Stimulated activated naive CD8-positive, alpha-beta T cell treated with anti-CD3 and anti-CD28 coated beads, Interleukin-15, amount 100 ng/mL, for 72 hours (primary cell): ENCODE measurements at regions not wholly inside any gene's neighbourhood (a gene's known extent, or its start where the extent isn't known, plus 50 kb on each side); places are given as distances from the start of the nearest gene placed in this dataset.

ENCODE experiments used
- ATAC-seq: fragments of 150-1000 bp; cut with Tn5 transposase; 2 replicates; pipeline ENCODE4 v1.10.0; 2021; ENCODE audit warnings: mild to moderate bottlenecking, moderate library complexity
- DNase-seq, 2 donors: peaks; one replicate each; pipeline ENCODE4 v3.0.0; 2021 to 2022
- H3K27ac Mint-ChIP-seq, 2 donors: one replicate each; pipeline ENCODE4 v1.8.0; 2022; ENCODE audit warnings: mild to moderate bottlenecking in 2 of 2, mixed read lengths in 2 of 2, moderate library complexity in 2 of 2
- H3K27me3 Mint-ChIP-seq: one replicate; pipeline ENCODE4 v1.8.0; 2022; ENCODE audit warnings: mixed read lengths
- H3K4me1 Mint-ChIP-seq: one replicate; pipeline ENCODE4 v1.8.0; 2022; ENCODE audit warnings: mild to moderate bottlenecking, mixed read lengths
- H3K4me3 Mint-ChIP-seq, 2 donors: one replicate each; pipeline ENCODE4 v1.8.0; 2022; ENCODE audit warnings: mild to moderate bottlenecking in 2 of 2, mixed read lengths in 2 of 2, moderate library complexity in 1 of 2
- H3K9me3 Mint-ChIP-seq, 2 donors: one replicate each; pipeline ENCODE4 v1.8.0; 2022; ENCODE audit warnings: mixed read lengths in 2 of 2

GRCh38 chr2:59996855-59997254, 556.6 kb downstream of the BCL11A start:
- Mint-ChIP-seq H3K4me1 (no peaks in the 10 kb centered on the region), H3K27me3 (no peaks in the 10 kb centered on the region), H3K4me3 (no peak overlapping the region), H3K9me3 (no peaks in the 10 kb centered on the region), H3K27ac (no peak overlapping the region)
- DNase-seq (no peak), ATAC-seq (no peak)

DNA sequence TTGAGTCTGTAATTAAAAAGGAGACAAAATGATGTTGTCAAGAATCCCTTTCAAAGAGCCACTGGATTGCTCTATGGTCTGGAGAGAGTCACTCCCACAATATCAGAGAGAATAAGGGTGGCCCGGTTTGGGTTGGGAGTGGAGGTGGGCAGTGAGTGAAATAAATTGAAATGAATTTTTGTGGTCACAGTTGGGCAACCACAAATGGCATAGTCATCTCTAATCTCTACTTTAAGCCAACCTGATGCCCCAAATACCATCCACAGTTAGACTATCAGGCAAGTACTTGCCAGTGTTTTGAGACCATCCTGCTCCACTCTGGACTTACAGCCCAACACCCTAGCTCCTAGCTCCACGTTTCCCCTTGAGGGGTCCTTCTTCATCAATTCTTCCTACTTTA, 559.7 kb downstream of the BCL11A start:
- Mint-ChIP-seq H3K4me3 (no peak overlapping the region), H3K27me3 (no peaks in the 10 kb centered on the region), H3K27ac (no peak overlapping the region), H3K9me3 (no peaks in the 10 kb centered on the region), H3K4me1 (no peaks in the 10 kb centered on the region)
- DNase-seq (no peak), ATAC-seq (no peak)

DNA sequence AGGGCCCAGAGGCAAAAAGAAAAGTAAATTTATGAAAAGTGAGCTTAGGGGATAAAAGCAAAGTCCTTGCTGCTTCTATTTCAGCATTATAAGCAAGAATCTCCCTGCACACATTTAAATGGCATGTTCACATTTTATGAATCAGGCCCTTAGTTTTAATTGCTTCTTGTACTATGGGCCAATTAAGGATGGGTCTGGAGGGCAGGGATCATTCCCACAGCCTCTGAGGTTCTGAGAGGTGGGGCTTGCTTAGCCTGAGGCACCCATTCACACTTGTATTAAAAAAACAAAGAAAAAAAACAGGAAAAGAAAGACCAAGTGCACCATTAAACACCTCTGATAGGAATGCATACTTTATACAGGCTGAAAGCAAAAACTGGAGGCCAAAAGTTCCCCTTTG, 565.1 kb downstream of the BCL11A start:
- Mint-ChIP-seq H3K9me3 (no peaks in the 10 kb centered on the region), H3K4me3 (no peak overlapping the region), H3K4me1 (no peaks in the 10 kb centered on the region), H3K27me3 (no peaks in the 10 kb centered on the region), H3K27ac (peak overlapping the region in 1 of 2 donors; percentile 58)
- ATAC-seq (no peak), DNase-seq (no peak)

- ATAC-seq (no peak), DNase-seq (no peak)
- Mint-ChIP-seq H3K4me1 (no peaks in the 10 kb centered on the region), H3K27me3 (no peaks in the 10 kb centered on the region), H3K27ac (no peak overlapping the region), H3K9me3 (no peaks in the 10 kb centered on the region), H3K4me3 (no peak overlapping the region)
These were observed 566.9 kb downstream of the BCL11A start for GRCh38 chr2:59986511-59986910.

DNA sequence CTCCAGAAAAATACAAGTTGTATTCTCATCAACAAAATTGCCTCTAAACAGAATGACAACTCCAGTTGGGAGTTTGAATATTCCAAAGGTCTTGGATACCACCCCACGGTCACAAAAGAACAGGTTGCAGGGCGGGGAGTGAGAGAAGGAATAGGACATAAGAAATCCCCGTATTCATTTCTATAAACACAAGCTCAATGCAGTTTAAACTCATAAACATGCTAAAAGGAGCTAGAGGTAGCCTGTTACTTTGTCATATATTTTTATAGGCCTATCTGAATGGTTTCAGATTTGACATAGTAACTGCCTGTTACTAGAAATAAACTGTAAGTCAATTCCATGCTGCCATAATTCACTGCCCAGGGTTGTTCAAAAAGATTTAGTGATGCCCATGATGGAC, 567.5 kb downstream of the BCL11A start:
- ATAC-seq (no peak), DNase-seq (no peak)
- H3K27me3 Mint-ChIP-seq = no peaks in the 10 kb centered on the region
- no peaks in the 10 kb centered on the region for H3K4me1 Mint-ChIP-seq
- no peak overlapping the region for H3K27ac Mint-ChIP-seq
- H3K4me3 Mint-ChIP-seq = no peak overlapping the region
- no peaks in the 10 kb centered on the region for H3K9me3 Mint-ChIP-seq

DNA sequence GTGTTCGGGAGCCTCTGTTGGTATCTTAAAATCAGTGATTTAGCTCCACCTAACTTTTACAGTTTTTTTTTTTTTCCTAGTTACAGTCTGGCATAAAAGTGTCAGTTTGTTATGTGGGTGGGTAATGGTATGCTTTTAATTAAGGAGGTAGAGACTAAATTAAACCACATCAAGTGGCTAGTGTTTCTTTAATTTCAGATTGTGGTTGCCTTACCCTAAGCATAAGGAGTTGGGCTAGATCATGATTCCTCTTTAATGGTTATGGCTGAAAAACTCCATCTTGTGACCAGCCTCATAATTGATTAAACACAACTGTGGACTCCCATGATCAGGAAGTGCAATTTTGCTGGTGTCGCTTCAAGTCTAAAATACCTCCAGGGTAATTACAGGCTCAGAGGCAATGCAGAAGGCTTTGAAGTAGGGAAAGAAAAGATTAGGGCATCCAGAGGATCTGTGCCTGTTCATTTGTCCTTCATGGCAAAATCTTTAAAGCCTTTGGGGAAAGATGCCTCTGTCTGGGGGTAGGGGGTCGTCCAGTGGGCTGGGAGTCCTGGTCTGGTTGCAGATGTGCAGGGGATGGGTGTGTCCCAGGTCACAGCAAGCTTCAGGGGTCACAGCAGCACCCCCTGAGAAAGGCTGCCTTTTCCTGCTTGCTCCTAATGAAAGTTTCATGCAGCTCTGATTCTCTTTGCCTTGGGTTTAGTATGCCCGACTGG, 579.2 kb downstream of the BCL11A start:
- ATAC-seq (no peak), DNase-seq (no peak)
- Mint-ChIP-seq H3K27ac (no peak overlapping the region), H3K4me1 (no peaks in the 10 kb centered on the region), H3K9me3 (no peaks in the 10 kb centered on the region), H3K27me3 (no peaks in the 10 kb centered on the region), H3K4me3 (no peak overlapping the region)

DNA sequence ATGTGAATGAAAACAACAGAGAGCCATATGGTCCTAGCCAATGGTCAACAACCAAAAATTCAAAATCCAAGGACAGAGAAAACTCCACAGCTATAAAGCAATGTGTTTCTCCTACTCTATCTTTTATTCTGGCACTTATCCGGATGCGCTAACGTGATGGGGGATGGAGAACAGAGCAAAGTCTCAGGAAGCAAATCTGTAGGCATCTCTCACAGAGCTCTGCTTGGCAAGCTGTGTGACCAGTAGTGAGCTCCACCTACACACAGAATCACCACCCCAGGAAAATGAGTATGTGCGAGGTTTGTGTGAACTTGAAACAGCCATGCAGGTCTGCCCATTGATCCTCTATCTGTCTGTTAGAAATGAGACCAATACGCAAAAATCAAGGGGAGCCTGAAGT, 584.3 kb downstream of the BCL11A start:
- no peak for ATAC-seq
- H3K9me3 Mint-ChIP-seq = no peaks in the 10 kb centered on the region
- no peak overlapping the region for H3K27ac Mint-ChIP-seq
- no peak for DNase-seq
- H3K4me1 Mint-ChIP-seq = no peaks in the 10 kb centered on the region
- H3K27me3 Mint-ChIP-seq = no peaks in the 10 kb centered on the region
- no peak overlapping the region for H3K4me3 Mint-ChIP-seq

- no peak for DNase-seq
- no peaks in the 10 kb centered on the region for H3K27me3 Mint-ChIP-seq
- ATAC-seq = no peak
- no peak overlapping the region for H3K4me3 Mint-ChIP-seq
- H3K27ac Mint-ChIP-seq = no peak overlapping the region
- H3K9me3 Mint-ChIP-seq = no peaks in the 10 kb centered on the region
- H3K4me1 Mint-ChIP-seq = no peaks in the 10 kb centered on the region
These were observed 585.0 kb downstream of the BCL11A start for GRCh38 chr2:59968441-59968840.

- DNase-seq = no peak
These were observed 585.8 kb downstream of the BCL11A start for GRCh38 chr2:59967691-59968090.

DNA sequence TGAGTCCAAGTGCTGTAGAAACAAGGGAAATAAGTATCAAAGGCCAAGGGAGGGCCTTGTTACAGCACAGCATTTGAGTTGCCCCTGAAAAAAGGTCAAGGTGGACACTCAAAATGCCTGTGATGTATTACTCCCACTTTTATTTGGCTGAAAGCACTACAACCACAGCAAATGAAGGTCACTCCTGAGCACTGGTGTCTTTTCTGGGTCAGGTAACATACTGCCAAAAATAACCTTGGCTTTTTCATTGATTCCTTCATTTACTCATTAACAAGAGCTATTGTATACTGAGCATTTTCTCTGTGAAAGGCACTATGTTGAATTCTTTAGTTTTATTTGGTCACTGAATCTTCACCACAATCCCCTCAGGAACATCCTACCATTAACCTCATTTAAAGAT, 590.3 kb downstream of the BCL11A start:
- Mint-ChIP-seq H3K4me3 (no peak overlapping the region), H3K4me1 (no peaks in the 10 kb centered on the region), H3K27ac (no peak overlapping the region), H3K9me3 (no peaks in the 10 kb centered on the region), H3K27me3 (no peaks in the 10 kb centered on the region)
- ATAC-seq (no peak), DNase-seq (no peak)

More at GRCh38 chr2:59967691-59968090, 585.8 kb downstream of the BCL11A start:
- H3K9me3 Mint-ChIP-seq = no peaks in the 10 kb centered on the region
- H3K27ac Mint-ChIP-seq = no peak overlapping the region
- H3K27me3 Mint-ChIP-seq = no peaks in the 10 kb centered on the region
- ATAC-seq = no peak
- H3K4me3 Mint-ChIP-seq = no peak overlapping the region
- H3K4me1 Mint-ChIP-seq = no peaks in the 10 kb centered on the region

DNA sequence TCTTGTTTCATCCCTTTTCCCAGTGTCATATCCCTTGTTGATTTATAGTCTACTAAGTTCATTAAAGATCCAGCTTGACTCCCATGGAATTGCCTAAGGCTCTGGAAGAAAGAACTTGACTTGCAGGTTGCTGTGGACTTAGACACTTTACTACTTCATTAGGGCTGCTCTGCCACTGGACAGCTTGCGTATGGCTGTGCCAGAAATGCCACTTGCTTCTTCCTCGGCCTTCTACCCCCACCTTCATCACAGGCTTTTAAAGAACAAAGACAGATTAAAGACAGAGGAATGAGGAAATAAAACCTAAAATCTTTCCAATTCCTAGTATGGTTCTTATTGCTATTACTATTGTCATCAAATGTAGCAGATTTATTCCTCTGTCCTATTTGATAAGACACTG, 591.7 kb downstream of the BCL11A start:
- Mint-ChIP-seq H3K4me3 (no peak overlapping the region), H3K27me3 (no peaks in the 10 kb centered on the region), H3K27ac (no peak overlapping the region), H3K4me1 (no peaks in the 10 kb centered on the region), H3K9me3 (no peaks in the 10 kb centered on the region)
- ATAC-seq (no peak), DNase-seq (no peak)

GRCh38 chr2:59959944-59960343, 593.5 kb downstream of the BCL11A start:
- no peaks in the 10 kb centered on the region for H3K27me3 Mint-ChIP-seq
- no peak overlapping the region for H3K4me3 Mint-ChIP-seq
- ATAC-seq (no peak), DNase-seq (no peak)
- H3K4me1 Mint-ChIP-seq = no peaks in the 10 kb centered on the region
- H3K27ac Mint-ChIP-seq = peak overlapping the region in 1 of 2 donors; percentile 28
- H3K9me3 Mint-ChIP-seq = no peaks in the 10 kb centered on the region

- Mint-ChIP-seq H3K27ac (no peak overlapping the region), H3K9me3 (no peaks in the 10 kb centered on the region)
- no peak for ATAC-seq
These were observed 596.0 kb downstream of the BCL11A start for GRCh38 chr2:59957504-59957903.

DNA sequence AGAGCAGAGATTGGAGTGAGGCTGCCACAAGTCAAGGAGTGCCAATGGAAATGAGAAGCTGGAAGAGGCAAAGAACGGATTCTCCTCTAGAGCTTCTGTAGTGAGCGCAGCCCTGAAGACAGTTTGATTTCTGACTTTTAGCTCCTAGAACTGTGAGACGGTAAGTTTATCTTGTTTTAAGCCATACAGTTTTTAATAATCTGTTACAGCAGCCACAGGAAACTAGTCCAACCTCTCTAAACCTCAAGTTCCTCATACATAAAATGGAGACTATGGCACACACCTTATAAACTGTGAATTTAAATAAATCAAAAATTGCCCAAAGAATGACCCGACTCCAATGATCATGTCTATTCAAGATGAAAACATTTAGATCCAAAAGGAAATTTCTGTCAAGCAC, 596.5 kb downstream of the BCL11A start:
- ATAC-seq = no peak
- Mint-ChIP-seq H3K4me3 (no peak overlapping the region), H3K9me3 (no peaks in the 10 kb centered on the region), H3K27me3 (no peaks in the 10 kb centered on the region), H3K4me1 (no peaks in the 10 kb centered on the region), H3K27ac (no peak overlapping the region)
- DNase-seq = no peak

More at GRCh38 chr2:59957504-59957903, 596.0 kb downstream of the BCL11A start:
- Mint-ChIP-seq H3K27me3 (no peaks in the 10 kb centered on the region), H3K4me1 (no peaks in the 10 kb centered on the region), H3K4me3 (no peak overlapping the region)
- no peak for DNase-seq

- H3K27ac Mint-ChIP-seq = no peak overlapping the region
- ATAC-seq = no peak
- no peaks in the 10 kb centered on the region for H3K4me1 Mint-ChIP-seq
These were observed 605.4 kb downstream of the BCL11A start for GRCh38 chr2:59947917-59948541.

DNA sequence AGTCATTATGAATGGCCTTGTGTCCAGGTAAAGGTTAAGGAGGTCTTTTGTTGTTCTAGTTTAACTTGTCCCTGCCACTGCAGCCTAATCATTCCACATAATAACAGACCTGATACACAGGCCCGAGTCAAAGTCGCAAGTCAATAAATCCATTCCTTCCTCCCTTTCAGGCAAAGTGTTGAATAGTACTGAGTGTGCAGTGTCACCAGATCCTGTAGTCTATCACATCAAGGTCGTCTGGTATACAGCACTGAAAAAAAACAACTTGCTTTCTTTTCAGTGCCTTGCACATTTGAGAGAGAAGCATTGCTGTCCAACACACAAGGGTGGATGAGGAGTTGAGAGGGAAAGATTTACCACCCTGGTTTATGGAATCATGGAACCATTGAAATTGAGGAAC, 606.2 kb downstream of the BCL11A start:
- Mint-ChIP-seq H3K27me3 (no peaks in the 10 kb centered on the region), H3K4me1 (no peaks in the 10 kb centered on the region), H3K27ac (no peak overlapping the region), H3K4me3 (no peak overlapping the region), H3K9me3 (no peaks in the 10 kb centered on the region)
- ATAC-seq (no peak), DNase-seq (no peak)

More at GRCh38 chr2:59947917-59948541, 605.4 kb downstream of the BCL11A start:
- Mint-ChIP-seq H3K9me3 (no peaks in the 10 kb centered on the region), H3K27me3 (no peaks in the 10 kb centered on the region), H3K4me3 (no peak overlapping the region)
- no peak for DNase-seq

- H3K27me3 Mint-ChIP-seq = no peaks in the 10 kb centered on the region
- no peak overlapping the region for H3K27ac Mint-ChIP-seq
- peaks cover 6% of the 10 kb centered on the region for H3K4me1 Mint-ChIP-seq
- DNase-seq = no peak
- H3K4me3 Mint-ChIP-seq = no peak overlapping the region
- H3K9me3 Mint-ChIP-seq = no peaks in the 10 kb centered on the region
- ATAC-seq = no peak
These were observed 614.2 kb downstream of the BCL11A start for GRCh38 chr2:59939236-59939635.
